GM10266 (cell line): ENCODE measurements at regions not wholly inside any gene's neighbourhood (a gene's known extent, or its start where the extent isn't known, plus 50 kb on each side); places are given as distances from the start of the nearest gene placed in this dataset.
"Not testable (repeated sequence)": the region's sequence is repeated elsewhere in the genome, so short reads cannot be mapped to it uniquely, and the experiment has no call there.

Experiments used
- DNase-seq: peaks from one replicate; pipeline ENCODE4 v3.0.0; 2012; ENCODE audit errors: extremely low spot score
- CTCF ChIP-seq: IDR thresholded peaks from 2 replicates; pipeline ENCODE4 v1.5.1; 2012; ENCODE audit warnings: mild to moderate bottlenecking, low read depth; ENCODE audit not compliant: control insufficient read depth, insufficient read depth; ENCODE audit errors: missing control alignments

GRCh38 chr12:131241517-131241916 lies 287.8 kb downstream of the ADGRD1 start:
- no peak for DNase-seq
- no peak for TF ChIP-seq CTCF

- TF ChIP-seq CTCF: no peak
- peak; percentile 51 for DNase-seq
Measured at GRCh38 chr12:131242741-131243496, 289.2 kb downstream of the ADGRD1 start.

GRCh38 chr12:131244157-131244688 lies 290.5 kb downstream of the ADGRD1 start:
- DNase-seq: not testable (repeated sequence)

GRCh38 chr12:131245161-131245560 lies 291.5 kb downstream of the ADGRD1 start:
- DNase-seq: not testable (repeated sequence)

GRCh38 chr12:131245564-131246355 lies 292.1 kb downstream of the ADGRD1 start:
- DNase-seq: no peak
- TF ChIP-seq CTCF: no peak

GRCh38 chr12:131247026-131247725 lies 293.5 kb downstream of the ADGRD1 start:
- DNase-seq: not testable (repeated sequence)

GRCh38 chr12:131247875-131248274 lies 294.2 kb downstream of the ADGRD1 start:
- not testable (repeated sequence) for DNase-seq

GRCh38 chr12:131249246-131250027 lies 295.7 kb downstream of the ADGRD1 start:
- no peak for DNase-seq
- no peak for TF ChIP-seq CTCF
